H1 (cell line): ENCODE measurements at regions not wholly inside any gene's neighbourhood (a gene's known extent, or its start where the extent isn't known, plus 50 kb on each side); places are given as distances from the start of the nearest gene placed in this dataset.

Experiments
- ATF3 ChIP-seq: IDR thresholded peaks from 2 replicates; pipeline ENCODE4 v1.6.1; 2011; ENCODE audit warnings: low read depth, mild to moderate bottlenecking, low read length; ENCODE audit not compliant: insufficient read depth
- CTCF ChIP-seq, 3 experiments: IDR thresholded peaks; 1 replicate in 2 of 3; 2 replicates in 1 of 3; pipeline versions ENCODE4 v1.5.1 to v1.6.1; 2011; ENCODE audit warnings: low read length in 3 of 3, mild to moderate bottlenecking in 3 of 3, inconsistent platforms in 2 of 3, low read depth in 1 of 3, moderate library complexity in 1 of 3; ENCODE audit not compliant: insufficient read depth in 1 of 3; ENCODE audit errors: control extremely low read depth in 1 of 3
- EGR1 ChIP-seq: IDR thresholded peaks from 2 replicates; pipeline ENCODE4 v1.6.1; 2011; ENCODE audit warnings: low read depth, low read length, borderline replicate concordance
- EZH2 ChIP-seq: fragments of 200-600 bp; sonication (generic); IDR thresholded peaks from 2 replicates; pipeline ENCODE4 v1.7.1; 2012; ENCODE audit warnings: low read depth, mild to moderate bottlenecking, moderate library complexity, low read length, inconsistent platforms; ENCODE audit not compliant: severe bottlenecking
- PHF8 ChIP-seq: fragments of 200-600 bp; sonication (generic); conservative IDR thresholded peaks from 2 replicates; pipeline ENCODE4 v1.7.1; 2012; ENCODE audit warnings: low read depth, mild to moderate bottlenecking, inconsistent platforms, low read length, moderate library complexity
- POLR2A ChIP-seq, 2 experiments: IDR thresholded peaks; 1 replicate in 1 of 2; 2 replicates in 1 of 2; pipeline ENCODE4 v1.6.1; 2011; ENCODE audit warnings: low read depth in 2 of 2, low read length in 2 of 2, mild to moderate bottlenecking in 2 of 2; ENCODE audit errors: control extremely low read depth in 1 of 2
- POLR2AphosphoS5 ChIP-seq: IDR thresholded peaks from 2 replicates; pipeline ENCODE4 v1.6.1; 2011; ENCODE audit warnings: low read depth, low read length
- SP4 ChIP-seq: IDR thresholded peaks from 2 replicates; pipeline ENCODE4 v1.6.1; 2012; ENCODE audit warnings: low read length, inconsistent platforms
- TAF1 ChIP-seq: IDR thresholded peaks from 2 replicates; pipeline ENCODE4 v1.6.1; 2011; ENCODE audit warnings: mild to moderate bottlenecking, low read depth, low read length
- TAF7 ChIP-seq: optimal IDR thresholded peaks from 2 replicates; pipeline ENCODE3; 2011; ENCODE audit warnings: low read depth, mild to moderate bottlenecking, inconsistent platforms, low read length, moderate library complexity, borderline replicate concordance
- YY1 ChIP-seq: IDR thresholded peaks from 2 replicates; pipeline ENCODE4 v1.6.1; 2011; ENCODE audit warnings: low read depth, mild to moderate bottlenecking, low read length
- TF ChIP-seq, protein P1 (sequence below): IDR thresholded peaks from 2 replicates; pipeline ENCODE4 v1.6.1; 2011; ENCODE audit warnings: low read length, improper control_type of control experiment

DNA sequence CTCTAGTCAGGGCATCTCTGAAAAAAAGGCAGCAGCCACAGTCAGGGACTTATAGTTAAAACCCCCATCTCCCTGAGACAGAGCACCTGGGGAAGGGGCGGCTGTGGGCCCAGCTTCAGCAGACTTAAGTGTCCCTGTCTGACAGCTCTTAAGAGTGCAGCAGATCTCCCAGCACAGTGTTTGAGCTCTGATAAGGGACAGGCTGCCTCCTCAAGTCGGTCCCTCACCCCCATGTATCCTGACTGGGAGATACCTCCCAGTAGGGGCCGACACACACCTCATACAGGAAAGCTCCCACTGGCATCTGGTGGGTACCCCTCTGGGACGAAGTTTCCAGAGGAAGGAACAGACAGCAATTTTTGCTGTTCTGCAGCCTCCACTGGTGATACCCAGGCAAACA lies 129.0 kb downstream of the ANXA5 start:
- TF ChIP-seq CTCF (IDR thresholded peaks at IDR 0.05; ENCODE audit: control extremely low read depth in 1 of 3, insufficient read depth in 1 of 3, low read depth in 1 of 3, low read length in 3 of 3) (no peak), TAF1 (no peak), YY1 (no peak), ATF3 (no peak), EGR1 (no peak), POLR2AphosphoS5 (no peak), SP4 (no peak), POLR2A (IDR thresholded peaks at IDR 0.05; ENCODE audit: control extremely low read depth in 1 of 2, low read depth in 2 of 2, low read length in 2 of 2) (no peak), PHF8 (no peak), TAF7 (no peak), EZH2 (no peak)
- TF ChIP-seq, protein P1, sequence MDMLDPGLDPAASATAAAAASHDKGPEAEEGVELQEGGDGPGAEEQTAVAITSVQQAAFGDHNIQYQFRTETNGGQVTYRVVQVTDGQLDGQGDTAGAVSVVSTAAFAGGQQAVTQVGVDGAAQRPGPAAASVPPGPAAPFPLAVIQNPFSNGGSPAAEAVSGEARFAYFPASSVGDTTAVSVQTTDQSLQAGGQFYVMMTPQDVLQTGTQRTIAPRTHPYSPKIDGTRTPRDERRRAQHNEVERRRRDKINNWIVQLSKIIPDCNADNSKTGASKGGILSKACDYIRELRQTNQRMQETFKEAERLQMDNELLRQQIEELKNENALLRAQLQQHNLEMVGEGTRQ: no peak
